NCI-H748 (cell line): ENCODE measurements at regions not wholly inside any gene's neighbourhood (a gene's known extent, or its start where the extent isn't known, plus 50 kb on each side); places are given as distances from the start of the nearest gene placed in this dataset.
"Not testable (repeated sequence)": the region's sequence is repeated elsewhere in the genome, so short reads cannot be mapped to it uniquely, and the experiment has no call there.

Experiments used
- DNase-seq: peaks from one replicate; lab custom pipeline; 2025; ENCODE audit not compliant: unreplicated experiment; lab: John Stamatoyannopoulos, UW

DNA sequence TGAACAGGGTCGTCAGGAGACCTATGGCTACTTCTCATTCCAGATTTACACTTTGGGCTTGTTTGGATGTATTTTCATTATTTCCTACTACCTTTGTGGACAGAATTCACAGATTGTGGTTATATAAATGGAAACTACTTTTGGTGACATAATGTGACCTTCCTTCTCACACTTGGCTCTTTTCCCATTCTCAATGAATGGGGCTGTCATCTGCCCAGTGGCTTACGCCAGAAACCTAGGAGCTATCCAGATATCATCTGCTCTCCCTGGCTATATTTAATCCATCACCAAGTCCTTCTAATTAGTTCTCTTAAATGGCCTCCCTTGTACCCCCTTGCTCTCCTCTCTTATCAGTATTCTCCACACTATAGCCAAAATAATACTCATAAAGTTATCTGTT lies 1606.8 kb downstream of the KHDRBS2 start:
- no peak for DNase-seq

DNA sequence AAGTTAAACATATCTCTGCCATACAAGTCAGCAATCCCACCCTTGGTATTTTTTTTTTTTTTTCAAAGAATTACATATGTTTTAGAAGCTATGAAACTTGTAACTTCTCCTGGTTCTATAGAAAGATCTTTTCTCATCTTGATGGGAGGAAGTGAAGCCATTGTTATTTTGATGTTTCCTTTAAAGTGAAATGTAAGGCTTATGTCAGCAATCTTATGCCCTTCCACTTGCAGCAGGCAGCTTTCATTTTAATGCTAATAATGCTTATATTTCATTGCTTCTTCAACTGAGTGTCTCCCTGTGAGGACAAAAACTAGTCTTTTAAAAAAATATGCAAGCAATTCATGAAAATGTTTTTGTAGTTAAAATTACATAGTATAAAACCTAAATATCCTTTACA lies 1614.7 kb downstream of the KHDRBS2 start:
- DNase-seq, result no peak

DNA sequence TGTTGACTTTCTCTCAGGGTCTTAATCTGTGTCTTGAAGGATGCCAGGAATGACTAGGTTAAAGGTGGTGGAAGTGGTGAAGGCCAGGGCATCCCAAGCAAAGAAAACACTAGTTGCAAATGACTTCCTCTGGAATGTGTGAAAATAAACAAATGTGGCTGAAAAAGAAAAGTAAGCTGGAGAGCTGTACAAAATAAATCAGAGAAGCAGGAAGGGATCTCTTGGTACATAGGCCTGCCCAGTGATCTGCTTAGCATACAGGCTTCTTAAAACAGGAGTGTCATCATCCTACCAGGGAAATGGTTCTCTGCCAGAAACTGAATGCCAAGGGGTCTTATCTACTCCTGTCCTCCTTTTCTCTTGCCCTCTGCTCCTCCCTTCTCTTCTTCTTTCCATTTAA lies 1616.0 kb downstream of the KHDRBS2 start:
- no peak for DNase-seq

DNA sequence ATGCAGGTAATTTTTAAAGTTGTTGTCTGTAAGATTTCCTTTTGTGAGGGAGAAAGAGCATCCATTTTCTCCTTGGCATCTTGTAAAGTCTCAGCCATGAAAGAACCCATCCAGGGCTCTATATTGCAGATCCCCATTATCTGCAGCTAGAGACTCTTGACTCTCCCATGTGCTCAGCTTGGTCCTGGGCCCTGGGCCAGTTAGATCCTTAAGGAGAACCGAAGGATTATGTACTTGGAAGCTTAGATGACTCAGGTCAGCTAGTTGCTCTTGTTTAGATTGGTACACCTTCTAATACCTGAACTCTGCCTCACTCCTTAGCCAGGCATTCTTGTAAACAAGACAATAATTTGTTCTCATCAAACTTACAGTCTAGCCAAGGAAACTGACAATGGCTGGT lies 1617.6 kb downstream of the KHDRBS2 start:
- DNase-seq, result no peak

DNA sequence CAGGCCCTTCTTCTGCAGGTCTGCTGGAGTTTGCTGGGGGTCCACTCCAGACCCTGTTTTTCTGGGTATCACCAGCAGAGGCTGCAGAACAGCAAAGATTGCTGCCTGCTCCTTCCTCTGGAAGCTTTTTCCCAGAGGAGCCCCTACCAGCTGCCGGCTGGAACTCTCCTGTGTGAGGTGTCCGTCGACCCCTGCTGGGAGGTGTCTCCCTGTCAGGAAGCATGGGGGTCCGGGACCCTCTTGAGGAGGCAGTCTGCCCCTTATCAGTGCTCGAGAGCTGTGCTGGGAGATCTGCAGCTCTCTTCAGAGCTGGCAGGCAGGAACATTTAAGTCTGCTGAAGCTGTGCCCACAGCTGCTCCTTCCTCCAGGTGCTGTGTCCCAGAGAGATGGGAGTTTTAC lies 1622.8 kb downstream of the KHDRBS2 start:
- DNase-seq, result not testable (repeated sequence)

DNA sequence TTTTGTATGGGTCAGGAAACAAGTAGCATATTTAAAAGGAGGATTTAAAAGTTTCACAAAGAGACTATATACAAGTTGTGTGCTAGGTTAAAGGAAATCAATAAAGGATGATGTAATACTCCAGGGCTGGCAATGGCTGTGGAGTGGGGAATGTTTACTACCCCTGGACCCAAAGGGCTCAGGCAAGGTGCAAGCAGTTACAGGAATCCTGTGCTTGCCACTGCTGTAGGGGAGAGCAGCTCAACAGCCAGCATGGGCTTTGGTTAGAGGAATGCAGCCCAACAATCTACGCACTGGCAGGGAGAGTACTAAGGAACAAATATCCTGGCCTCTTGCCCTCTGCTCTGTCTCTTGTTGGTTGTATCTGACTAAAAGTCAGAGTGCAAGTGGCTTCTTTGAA lies 1642.2 kb downstream of the KHDRBS2 start:
- DNase-seq, result no peak

DNA sequence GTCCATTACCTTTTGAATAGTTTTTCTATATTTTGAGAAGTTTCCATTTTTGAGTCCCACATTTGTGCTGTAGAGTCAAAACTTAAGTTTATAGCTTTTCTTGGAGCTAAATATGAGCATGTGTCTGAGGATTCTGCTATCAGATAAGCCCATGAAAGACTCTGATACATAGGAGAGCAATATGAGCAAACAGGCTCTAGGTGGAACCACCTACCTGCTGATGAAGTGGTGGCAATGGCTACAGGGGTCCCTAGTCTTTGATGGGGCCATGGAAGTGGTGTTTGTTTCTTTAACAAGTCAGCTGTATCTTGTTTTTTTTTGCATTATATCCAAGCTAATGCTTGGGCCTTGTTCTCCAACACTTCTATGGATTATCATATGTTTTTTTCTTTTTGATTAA lies 1646.8 kb downstream of the KHDRBS2 start:
- DNase-seq, result not testable (repeated sequence)
